ENCODE measurements at regions not wholly inside any gene's neighbourhood (a gene's known extent, or its start where the extent isn't known, plus 50 kb on each side); places are given as distances from the start of the nearest gene placed in this dataset.

DNA sequence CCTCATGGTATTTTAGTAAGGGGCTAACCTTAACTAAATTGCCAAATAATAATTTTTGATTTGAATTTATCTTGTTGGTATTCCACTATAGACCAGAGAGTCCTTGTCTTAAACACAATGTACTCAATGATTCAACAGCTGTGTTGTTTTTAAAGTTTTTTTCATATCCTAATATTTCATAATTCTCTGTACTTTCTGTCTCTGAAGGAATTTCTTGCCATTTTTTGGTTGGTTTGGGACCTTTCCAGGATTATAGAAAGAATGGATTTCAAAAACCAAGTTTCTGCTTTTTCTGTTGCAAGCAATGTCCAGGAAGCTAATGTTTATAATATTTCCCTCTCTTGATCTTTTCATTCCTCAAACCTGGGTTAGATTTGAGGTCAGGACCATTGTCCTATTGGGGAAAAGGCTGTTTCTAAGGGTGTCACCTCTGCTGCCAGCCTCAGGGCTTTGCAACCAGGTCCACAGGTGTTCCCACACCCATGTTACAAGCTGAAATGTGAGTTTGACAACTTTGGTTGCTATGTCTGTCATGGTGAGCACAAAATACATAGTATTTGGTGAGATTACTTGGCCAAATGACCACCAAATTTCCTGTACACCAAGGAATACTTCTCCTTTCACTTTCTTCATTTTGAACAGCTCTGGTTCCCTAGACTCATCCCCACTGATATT, 363.7 kb upstream of the RGMA start:
- TF ChIP-seq, protein P1, sequence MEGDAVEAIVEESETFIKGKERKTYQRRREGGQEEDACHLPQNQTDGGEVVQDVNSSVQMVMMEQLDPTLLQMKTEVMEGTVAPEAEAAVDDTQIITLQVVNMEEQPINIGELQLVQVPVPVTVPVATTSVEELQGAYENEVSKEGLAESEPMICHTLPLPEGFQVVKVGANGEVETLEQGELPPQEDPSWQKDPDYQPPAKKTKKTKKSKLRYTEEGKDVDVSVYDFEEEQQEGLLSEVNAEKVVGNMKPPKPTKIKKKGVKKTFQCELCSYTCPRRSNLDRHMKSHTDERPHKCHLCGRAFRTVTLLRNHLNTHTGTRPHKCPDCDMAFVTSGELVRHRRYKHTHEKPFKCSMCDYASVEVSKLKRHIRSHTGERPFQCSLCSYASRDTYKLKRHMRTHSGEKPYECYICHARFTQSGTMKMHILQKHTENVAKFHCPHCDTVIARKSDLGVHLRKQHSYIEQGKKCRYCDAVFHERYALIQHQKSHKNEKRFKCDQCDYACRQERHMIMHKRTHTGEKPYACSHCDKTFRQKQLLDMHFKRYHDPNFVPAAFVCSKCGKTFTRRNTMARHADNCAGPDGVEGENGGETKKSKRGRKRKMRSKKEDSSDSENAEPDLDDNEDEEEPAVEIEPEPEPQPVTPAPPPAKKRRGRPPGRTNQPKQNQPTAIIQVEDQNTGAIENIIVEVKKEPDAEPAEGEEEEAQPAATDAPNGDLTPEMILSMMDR (conservative IDR thresholded peaks at IDR 0.05): no peak
- Mint-ChIP-seq H3K4me1 (peaks cover 29% of the 10 kb centered on the region), H3K4me3 (no peak overlapping the region), H3K36me3 (ENCODE audit: low read depth) (peaks cover 6% of the 10 kb centered on the region), H3K27me3 (ENCODE audit: low read depth) (no peaks in the 10 kb centered on the region), H3K9me3 (peaks cover 5% of the 10 kb centered on the region), H3K27ac (ENCODE audit: unreplicated experiment) (no peak overlapping the region)
- no peak for DNase-seq (ENCODE audit: low read depth, low spot score)

DNA sequence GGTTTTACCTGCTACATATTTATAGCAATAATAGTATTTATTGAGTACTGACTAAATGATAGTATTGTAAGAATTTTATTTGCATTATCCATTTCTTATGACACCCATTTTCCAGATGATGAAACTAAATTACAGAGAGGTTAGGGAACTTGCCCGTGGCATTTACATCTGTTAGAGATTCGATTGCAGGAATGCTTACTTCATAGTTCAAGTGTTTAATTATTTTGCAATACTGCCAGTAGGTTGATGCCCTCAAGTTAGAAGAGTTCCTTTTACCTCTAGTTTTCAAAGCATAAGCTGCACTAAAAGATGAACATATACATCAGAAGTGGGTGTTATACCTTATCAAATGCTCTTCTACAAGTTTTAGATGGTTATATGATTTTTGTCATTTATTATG, 362.8 kb upstream of the RGMA start:
- TF ChIP-seq, protein P1 (conservative IDR thresholded peaks at IDR 0.05): no peak
- H3K9me3 Mint-ChIP-seq: peaks cover 6% of the 10 kb centered on the region
- H3K36me3 Mint-ChIP-seq (ENCODE audit: low read depth): peaks cover 7% of the 10 kb centered on the region
- DNase-seq (ENCODE audit: low read depth, low spot score): no peak
- H3K4me3 Mint-ChIP-seq: no peak overlapping the region
- H3K27ac Mint-ChIP-seq (ENCODE audit: unreplicated experiment): no peak overlapping the region
- H3K4me1 Mint-ChIP-seq: peaks cover 29% of the 10 kb centered on the region
- H3K27me3 Mint-ChIP-seq (ENCODE audit: low read depth): no peaks in the 10 kb centered on the region

DNA sequence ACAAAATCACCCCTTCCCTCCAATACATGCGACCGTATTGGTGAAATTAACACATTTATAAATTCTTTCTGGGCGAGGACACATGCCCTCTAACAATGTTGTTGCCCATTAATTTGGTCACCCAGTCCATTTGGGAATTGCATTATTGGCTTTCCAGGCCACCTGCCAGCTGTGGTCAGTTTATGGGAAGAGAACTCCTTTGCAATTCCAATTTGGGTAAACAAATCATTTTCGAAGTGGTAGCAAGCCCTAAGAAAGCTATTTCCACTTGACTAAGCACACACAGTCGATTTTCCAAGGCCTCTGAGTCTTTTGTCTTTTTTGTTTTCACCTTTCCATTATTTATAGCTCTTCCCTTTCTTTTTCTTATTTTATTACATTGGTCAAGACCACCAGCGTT, 362.3 kb upstream of the RGMA start:
- H3K4me3 Mint-ChIP-seq: no peak overlapping the region
- H3K27me3 Mint-ChIP-seq (ENCODE audit: low read depth): no peaks in the 10 kb centered on the region
- DNase-seq (ENCODE audit: low read depth, low spot score): no peak
- H3K27ac Mint-ChIP-seq (ENCODE audit: unreplicated experiment): no peak overlapping the region
- peaks cover 29% of the 10 kb centered on the region for H3K4me1 Mint-ChIP-seq
- H3K9me3 Mint-ChIP-seq: peaks cover 6% of the 10 kb centered on the region
- peaks cover 7% of the 10 kb centered on the region for H3K36me3 Mint-ChIP-seq (ENCODE audit: low read depth)
- TF ChIP-seq, protein P1 (conservative IDR thresholded peaks at IDR 0.05): no peak

DNA sequence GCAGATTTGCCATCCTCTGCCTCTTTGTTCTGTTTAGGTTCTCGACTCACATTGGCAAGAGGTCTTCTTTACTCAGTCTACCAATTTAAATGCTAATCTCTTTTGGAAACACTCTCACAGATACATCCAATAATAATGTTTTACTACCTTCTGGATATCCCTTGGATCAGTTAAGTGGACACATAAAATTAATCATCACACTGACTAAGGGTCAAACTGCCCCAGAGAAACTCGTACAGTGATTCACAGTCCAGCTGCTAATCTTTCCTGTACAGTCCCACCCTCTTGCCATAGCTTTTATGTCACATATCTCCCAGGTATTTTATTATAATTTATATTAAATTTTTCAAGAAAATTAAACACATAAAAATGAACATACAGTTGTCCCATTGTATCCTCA, 360.8 kb upstream of the RGMA start:
- peaks cover 24% of the 10 kb centered on the region for H3K4me1 Mint-ChIP-seq
- no peaks in the 10 kb centered on the region for H3K27me3 Mint-ChIP-seq (ENCODE audit: low read depth)
- peaks cover 7% of the 10 kb centered on the region for H3K36me3 Mint-ChIP-seq (ENCODE audit: low read depth)
- TF ChIP-seq, protein P1 (conservative IDR thresholded peaks at IDR 0.05): no peak
- DNase-seq (ENCODE audit: low read depth, low spot score): no peak
- H3K9me3 Mint-ChIP-seq: peaks cover 6% of the 10 kb centered on the region
- peak overlapping the region; percentile 43 for H3K27ac Mint-ChIP-seq (ENCODE audit: unreplicated experiment)
- no peak overlapping the region for H3K4me3 Mint-ChIP-seq

DNA sequence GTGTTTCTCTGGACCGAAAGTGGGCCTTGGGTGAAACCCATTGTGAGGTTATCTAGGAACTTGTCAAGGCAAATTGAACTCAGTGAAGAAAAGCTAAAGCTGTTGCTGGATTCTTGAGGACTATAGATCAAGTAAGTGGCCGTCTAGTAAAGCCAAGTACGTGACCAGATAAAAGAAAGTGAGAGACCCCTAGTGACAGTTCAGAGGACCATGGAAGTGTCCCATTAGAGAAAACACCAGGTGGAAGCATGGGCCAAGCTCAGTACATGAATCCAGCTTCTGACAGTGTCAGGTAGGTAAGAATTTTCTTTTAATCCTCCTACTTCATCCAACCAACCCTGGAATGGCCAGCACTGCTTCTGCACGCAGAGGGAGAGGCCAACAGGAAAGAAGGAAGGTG, 349.3 kb upstream of the RGMA start:
- Mint-ChIP-seq H3K4me1 (no peaks in the 10 kb centered on the region), H3K36me3 (ENCODE audit: low read depth) (peaks cover 21% of the 10 kb centered on the region), H3K4me3 (no peak overlapping the region), H3K27me3 (ENCODE audit: low read depth) (no peaks in the 10 kb centered on the region), H3K27ac (ENCODE audit: unreplicated experiment) (no peak overlapping the region), H3K9me3 (peaks cover 8% of the 10 kb centered on the region)
- no peak for DNase-seq (ENCODE audit: low read depth, low spot score)
- TF ChIP-seq, protein P1 (conservative IDR thresholded peaks at IDR 0.05): no peak

Measured in neural crest cell (in vitro differentiated cells).